Mesendoderm (in vitro differentiated cells): ENCODE measurements at regions not wholly inside any gene's neighbourhood (a gene's known extent, or its start where the extent isn't known, plus 50 kb on each side); places are given as distances from the start of the nearest gene placed in this dataset.

ENCODE experiments used
- DNase-seq: peaks from one replicate; pipeline ENCODE4 v3.0.0; 2013
- H2AK5ac ChIP-seq: 2 replicates; pipeline ENCODE4 v1.6.1; 2013; ENCODE audit warnings: low read length, inconsistent platforms
- H2BK120ac ChIP-seq: 2 replicates; pipeline ENCODE4 v1.6.1; 2013; ENCODE audit warnings: low read depth, mild to moderate bottlenecking, low read length, moderate library complexity, mixed read lengths
- H2BK15ac ChIP-seq: replicated peaks from 2 replicates; pipeline ENCODE4 v1.6.1; 2013; ENCODE audit warnings: low read depth, mild to moderate bottlenecking, moderate library complexity
- H2BK5ac ChIP-seq: 2 replicates; pipeline ENCODE4 v1.6.1; 2013; ENCODE audit warnings: low read length, inconsistent platforms
- H3K18ac ChIP-seq: 2 replicates; pipeline ENCODE4 v1.6.1; 2013; ENCODE audit warnings: mild to moderate bottlenecking, low read length, mixed read lengths
- H3K23ac ChIP-seq: one replicate; pipeline ENCODE4 v1.6.1; 2013; ENCODE audit warnings: low read length
- H3K27ac ChIP-seq: 2 replicates; pipeline ENCODE4 v1.5.1; 2013; ENCODE audit warnings: low read depth, mild to moderate bottlenecking, inconsistent platforms, low read length, moderate library complexity
- H3K27me3 ChIP-seq: 2 replicates; pipeline ENCODE4 v1.6.1; 2013; ENCODE audit warnings: low read length, control low read depth, mild to moderate bottlenecking, inconsistent platforms; ENCODE audit not compliant: insufficient read depth, poor library complexity
- H3K36me3 ChIP-seq: 2 replicates; pipeline ENCODE4 v1.6.1; 2013; ENCODE audit warnings: low read length, inconsistent platforms; ENCODE audit not compliant: control insufficient read depth, insufficient read depth
- H3K4ac ChIP-seq: one replicate; pipeline ENCODE4 v1.6.1; 2013; ENCODE audit warnings: low read depth, mild to moderate bottlenecking, low read length, moderate library complexity
- H3K4me1 ChIP-seq: 2 replicates; pipeline ENCODE4 v1.6.1; 2013; ENCODE audit warnings: low read depth, low read length, inconsistent platforms; ENCODE audit not compliant: control insufficient read depth
- H3K4me2 ChIP-seq: 2 replicates; pipeline ENCODE4 v1.6.1; 2013; ENCODE audit warnings: low read length
- H3K4me3 ChIP-seq: 2 replicates; pipeline ENCODE4 v1.5.1; 2013; ENCODE audit warnings: mild to moderate bottlenecking, low read length
- H3K56ac ChIP-seq: one replicate; pipeline ENCODE4 v1.6.1; 2013; ENCODE audit warnings: low read length
- H3K79me1 ChIP-seq: 2 replicates; pipeline ENCODE4 v1.6.1; 2013; ENCODE audit warnings: low read length, inconsistent platforms
- H3K79me2 ChIP-seq: 2 replicates; pipeline ENCODE4 v1.6.1; 2013; ENCODE audit warnings: mild to moderate bottlenecking, low read length; ENCODE audit not compliant: control insufficient read depth, insufficient read depth
- H3K9ac ChIP-seq: 2 replicates; pipeline ENCODE4 v1.6.1; 2013; ENCODE audit warnings: low read length, inconsistent platforms
- H4K5ac ChIP-seq: one replicate; pipeline ENCODE4 v1.6.1; 2013; ENCODE audit warnings: low read length
- H4K8ac ChIP-seq: one replicate; pipeline ENCODE4 v1.6.1; 2013; ENCODE audit warnings: low read depth, mild to moderate bottlenecking, control low read depth, low read length, moderate library complexity
- WGBS: extraction: QIAGEN DNeasy Blood & Tissue Kit; methylation state at CpG from one replicate; pipeline ENCODE4 v1.1.7; 2013; ENCODE audit warnings: low lambda C conversion rate, missing lambda C conversion rate; ENCODE audit not compliant: insufficient coverage; ENCODE audit errors: extremely low coverage; 5-methylcytosine and 5-hydroxymethylcytosine counted together

- no peaks in the 10 kb centered on the region for H3K27me3 ChIP-seq
- DNase-seq, result no peak
- H2BK15ac ChIP-seq, result no peak overlapping the region
- H3K18ac ChIP-seq, result no peak overlapping the region
- H3K9ac ChIP-seq, result no peak overlapping the region
- no peaks in the 10 kb centered on the region for H3K4me1 ChIP-seq
- no peak overlapping the region for H2BK5ac ChIP-seq
- H3K4me3 ChIP-seq, result no peak overlapping the region
- no peak overlapping the region for H3K4ac ChIP-seq
- H2AK5ac ChIP-seq, result no peak overlapping the region
- H3K36me3 ChIP-seq, result no peaks in the 10 kb centered on the region
- H3K23ac ChIP-seq, result no peak overlapping the region
- no CpG with 5 or more reads among the region's 6 CpGs for WGBS
- H4K5ac ChIP-seq, result no peak overlapping the region
- no peaks in the 10 kb centered on the region for H3K79me1 ChIP-seq
- no peak overlapping the region for H3K4me2 ChIP-seq
- no peak overlapping the region for H3K56ac ChIP-seq
- H3K79me2 ChIP-seq, result no peaks in the 10 kb centered on the region
- no peak overlapping the region for H4K8ac ChIP-seq
- H2BK120ac ChIP-seq, result no peak overlapping the region
- no peak overlapping the region for H3K27ac ChIP-seq
Measured at GRCh38 chr11:19460718-19461405, 220.1 kb upstream of the E2F8 start.

DNA sequence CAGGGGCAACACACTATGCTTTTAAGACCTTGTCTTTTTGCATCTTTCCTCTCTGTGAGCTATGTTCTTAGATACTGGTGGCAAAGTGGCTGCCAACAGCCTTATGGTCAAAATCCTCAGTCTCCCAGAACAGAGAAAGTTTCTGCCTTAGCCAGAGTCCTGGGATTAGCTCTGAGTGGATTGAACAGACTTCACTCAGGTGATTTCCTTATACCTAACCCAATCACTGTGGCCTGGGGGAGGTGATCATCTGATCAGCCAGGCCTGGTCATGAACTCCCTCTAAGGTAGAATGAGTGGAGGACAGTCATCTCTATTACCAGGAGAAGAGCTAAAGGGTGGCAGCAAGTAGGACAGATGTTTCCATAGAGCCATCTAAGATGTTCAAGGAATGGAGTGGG is 218.5 kb upstream of the E2F8 start:
- DNase-seq, result no peak
- H3K36me3 ChIP-seq, result no peaks in the 10 kb centered on the region
- no peaks in the 10 kb centered on the region for H3K79me2 ChIP-seq
- no peak overlapping the region for H2BK120ac ChIP-seq
- H3K4me3 ChIP-seq, result no peak overlapping the region
- no peak overlapping the region for H2AK5ac ChIP-seq
- H2BK5ac ChIP-seq, result no peak overlapping the region
- no peak overlapping the region for H3K56ac ChIP-seq
- H3K4me2 ChIP-seq, result no peak overlapping the region
- H3K27ac ChIP-seq, result no peak overlapping the region
- no peak overlapping the region for H3K23ac ChIP-seq
- H4K5ac ChIP-seq, result no peak overlapping the region
- H3K27me3 ChIP-seq, result no peaks in the 10 kb centered on the region
- no peak overlapping the region for H2BK15ac ChIP-seq
- H3K9ac ChIP-seq, result no peak overlapping the region
- no peak overlapping the region for H4K8ac ChIP-seq
- no peak overlapping the region for H3K18ac ChIP-seq
- no peaks in the 10 kb centered on the region for H3K4me1 ChIP-seq
- H3K4ac ChIP-seq, result no peak overlapping the region
- H3K79me1 ChIP-seq, result no peaks in the 10 kb centered on the region

DNA sequence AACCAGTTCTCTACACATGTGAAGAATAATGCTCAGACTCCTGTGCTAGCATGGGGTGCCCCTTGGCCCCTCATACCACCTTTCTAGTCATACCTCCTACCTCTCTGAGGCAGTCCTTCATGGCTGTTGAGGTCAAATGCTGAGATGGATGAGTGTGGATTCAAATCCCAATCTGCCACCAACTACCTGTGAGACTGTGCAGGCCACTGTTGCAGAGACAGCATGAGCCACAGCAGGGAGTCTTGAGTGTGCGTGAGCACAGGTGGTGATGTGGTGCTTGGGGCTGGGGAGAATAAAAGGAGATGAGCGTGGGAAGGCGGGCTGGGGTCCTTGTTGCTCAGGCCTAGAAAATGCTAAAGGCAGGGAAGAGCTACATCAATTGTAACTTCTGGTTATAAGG is 218.0 kb upstream of the E2F8 start:
- Histone ChIP-seq H3K9ac (no peak overlapping the region), H2BK120ac (no peak overlapping the region), H3K4me2 (no peak overlapping the region), H3K18ac (no peak overlapping the region), H4K8ac (no peak overlapping the region), H4K5ac (no peak overlapping the region), H3K4me3 (no peak overlapping the region), H3K4ac (no peak overlapping the region), H3K27me3 (no peaks in the 10 kb centered on the region), H2AK5ac (no peak overlapping the region), H3K56ac (no peak overlapping the region), H3K79me2 (no peaks in the 10 kb centered on the region), H3K27ac (no peak overlapping the region), H2BK5ac (no peak overlapping the region), H2BK15ac (no peak overlapping the region), H3K36me3 (no peaks in the 10 kb centered on the region), H3K23ac (no peak overlapping the region), H3K4me1 (no peaks in the 10 kb centered on the region), H3K79me1 (no peaks in the 10 kb centered on the region)
- WGBS, result no CpG with 5 or more reads among the region's 3 CpGs
- no peak for DNase-seq

GRCh38 chr11:19458231-19458630 is 217.5 kb upstream of the E2F8 start:
- Histone ChIP-seq H4K5ac (no peak overlapping the region), H2BK120ac (no peak overlapping the region), H3K79me1 (no peaks in the 10 kb centered on the region), H3K9ac (no peak overlapping the region), H2AK5ac (no peak overlapping the region), H2BK5ac (no peak overlapping the region), H3K4me3 (no peak overlapping the region), H3K36me3 (no peaks in the 10 kb centered on the region), H3K4me2 (no peak overlapping the region), H4K8ac (no peak overlapping the region), H3K56ac (no peak overlapping the region), H3K23ac (no peak overlapping the region), H3K4me1 (no peaks in the 10 kb centered on the region), H3K18ac (no peak overlapping the region), H3K27ac (no peak overlapping the region), H2BK15ac (no peak overlapping the region), H3K4ac (no peak overlapping the region), H3K27me3 (no peaks in the 10 kb centered on the region), H3K79me2 (no peaks in the 10 kb centered on the region)
- no CpG with 5 or more reads among the region's 2 CpGs for WGBS
- no peak for DNase-seq

DNA sequence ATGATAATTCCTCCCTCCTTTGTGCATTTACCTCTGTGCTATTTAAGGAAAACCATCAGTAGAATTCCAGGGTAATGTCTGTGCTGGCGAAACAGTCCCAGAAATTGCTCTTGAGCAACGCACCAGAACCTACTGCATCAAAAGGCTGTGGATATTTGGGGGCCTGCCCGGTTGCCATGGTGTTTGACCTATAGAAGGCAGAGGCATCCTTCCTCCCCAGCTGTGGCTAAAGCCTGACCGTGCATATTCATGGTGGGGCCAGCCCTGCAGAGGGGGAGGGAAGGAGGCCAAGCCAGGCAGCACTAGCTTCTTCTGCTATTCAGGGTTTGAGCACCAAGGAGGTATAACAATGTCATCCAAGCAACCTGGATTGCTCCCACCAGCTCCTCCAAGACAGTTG is 215.0 kb upstream of the E2F8 start:
- Histone ChIP-seq H3K18ac (no peak overlapping the region), H3K4ac (no peak overlapping the region), H2AK5ac (no peak overlapping the region), H3K9ac (no peak overlapping the region), H3K23ac (no peak overlapping the region), H4K5ac (no peak overlapping the region), H3K56ac (no peak overlapping the region), H4K8ac (no peak overlapping the region), H2BK5ac (no peak overlapping the region), H3K36me3 (no peaks in the 10 kb centered on the region), H3K4me2 (no peak overlapping the region), H3K4me1 (no peaks in the 10 kb centered on the region), H3K27me3 (no peaks in the 10 kb centered on the region), H3K27ac (no peak overlapping the region), H3K4me3 (no peak overlapping the region), H2BK15ac (no peak overlapping the region), H3K79me1 (no peaks in the 10 kb centered on the region), H2BK120ac (no peak overlapping the region), H3K79me2 (no peaks in the 10 kb centered on the region)
- no peak for DNase-seq
- no CpG with 5 or more reads among the region's 4 CpGs for whole genome bisulfite sequencing

- H3K79me2 ChIP-seq, result no peaks in the 10 kb centered on the region
- no peaks in the 10 kb centered on the region for H3K27me3 ChIP-seq
- no peaks in the 10 kb centered on the region for H3K36me3 ChIP-seq
- no peak overlapping the region for H2AK5ac ChIP-seq
- no peak overlapping the region for H3K23ac ChIP-seq
- no peak overlapping the region for H2BK15ac ChIP-seq
- no peaks in the 10 kb centered on the region for H3K79me1 ChIP-seq
- H3K18ac ChIP-seq, result no peak overlapping the region
- H2BK5ac ChIP-seq, result no peak overlapping the region
- no peak overlapping the region for H2BK120ac ChIP-seq
- H3K9ac ChIP-seq, result no peak overlapping the region
- no peak for DNase-seq
- WGBS, result no CpG with 5 or more reads among the region's 9 CpGs
- H4K5ac ChIP-seq, result no peak overlapping the region
- H4K8ac ChIP-seq, result no peak overlapping the region
- H3K56ac ChIP-seq, result no peak overlapping the region
- no peak overlapping the region for H3K4me3 ChIP-seq
- no peak overlapping the region for H3K4me2 ChIP-seq
- no peak overlapping the region for H3K4ac ChIP-seq
- no peak overlapping the region for H3K27ac ChIP-seq
- H3K4me1 ChIP-seq, result no peaks in the 10 kb centered on the region
Measured at GRCh38 chr11:19453651-19454257, 213.0 kb upstream of the E2F8 start.
